Transverse colon (tissue), 3 donors: ENCODE measurements at regions not wholly inside any gene's neighbourhood (a gene's known extent, or its start where the extent isn't known, plus 50 kb on each side); places are given as distances from the start of the nearest gene placed in this dataset.
"Not testable (repeated sequence)": the region's sequence is repeated elsewhere in the genome, so short reads cannot be mapped to it uniquely, and the experiment has no call there.

Experiments used
- EP300 ChIP-seq: sonication (generic); formaldehyde crosslinking; IDR thresholded peaks from one replicate; pipeline ENCODE4 v1.6.1; 2017; ENCODE audit warnings: antibody characterized with exemption, low read depth
- TF ChIP-seq, protein P1 (sequence below), 5 experiments: fragments of 200-600 bp in 3 of 5; fragments of 450-650 bp in 2 of 5; sonication (generic) in 3 of 5; IDR thresholded peaks; 1 replicate in 2 of 5; 2 replicates in 3 of 5; pipeline ENCODE4 v1.5.1; 2016 to 2017; ENCODE audit warnings: antibody characterized with exemption in 5 of 5, inconsistent platforms in 3 of 5, mild to moderate bottlenecking in 2 of 5, moderate library complexity in 1 of 5

- TF ChIP-seq, protein P1, sequence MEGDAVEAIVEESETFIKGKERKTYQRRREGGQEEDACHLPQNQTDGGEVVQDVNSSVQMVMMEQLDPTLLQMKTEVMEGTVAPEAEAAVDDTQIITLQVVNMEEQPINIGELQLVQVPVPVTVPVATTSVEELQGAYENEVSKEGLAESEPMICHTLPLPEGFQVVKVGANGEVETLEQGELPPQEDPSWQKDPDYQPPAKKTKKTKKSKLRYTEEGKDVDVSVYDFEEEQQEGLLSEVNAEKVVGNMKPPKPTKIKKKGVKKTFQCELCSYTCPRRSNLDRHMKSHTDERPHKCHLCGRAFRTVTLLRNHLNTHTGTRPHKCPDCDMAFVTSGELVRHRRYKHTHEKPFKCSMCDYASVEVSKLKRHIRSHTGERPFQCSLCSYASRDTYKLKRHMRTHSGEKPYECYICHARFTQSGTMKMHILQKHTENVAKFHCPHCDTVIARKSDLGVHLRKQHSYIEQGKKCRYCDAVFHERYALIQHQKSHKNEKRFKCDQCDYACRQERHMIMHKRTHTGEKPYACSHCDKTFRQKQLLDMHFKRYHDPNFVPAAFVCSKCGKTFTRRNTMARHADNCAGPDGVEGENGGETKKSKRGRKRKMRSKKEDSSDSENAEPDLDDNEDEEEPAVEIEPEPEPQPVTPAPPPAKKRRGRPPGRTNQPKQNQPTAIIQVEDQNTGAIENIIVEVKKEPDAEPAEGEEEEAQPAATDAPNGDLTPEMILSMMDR (IDR thresholded peaks at IDR 0.05): not testable (repeated sequence)
- TF ChIP-seq EP300: not testable (repeated sequence)
These were observed 182.3 kb downstream of the KLRB1 start for GRCh38 chr12:9425429-9425828.
